Brain microvascular endothelial cell (primary cell): ENCODE measurements at regions not wholly inside any gene's neighbourhood (a gene's known extent, or its start where the extent isn't known, plus 50 kb on each side); places are given as distances from the start of the nearest gene placed in this dataset.

Source experiments
- DNase-seq: peaks from one replicate; pipeline ENCODE4 v3.0.0-alpha.2; 2020
- H3K27ac ChIP-seq: fragments of 250-450 bp; sonication (Bioruptor Pico); 2 replicates; pipeline ENCODE4 v1.5.1; 2020; ENCODE audit warnings: mild to moderate bottlenecking, moderate library complexity
- H3K27me3 ChIP-seq: fragments of 250-450 bp; sonication (Bioruptor Pico); replicated peaks from 2 replicates; pipeline ENCODE4 v1.5.1; 2020; ENCODE audit warnings: mild to moderate bottlenecking
- H3K36me3 ChIP-seq: fragments of 250-450 bp; sonication (Bioruptor Pico); replicated peaks from 2 replicates; pipeline ENCODE4 v1.5.1; 2020; ENCODE audit warnings: mild to moderate bottlenecking
- H3K4me3 ChIP-seq: 2 replicates; pipeline ENCODE4 v1.5.1; 2011; ENCODE audit warnings: low read depth, mild to moderate bottlenecking, control low read depth, low read length, moderate library complexity
- in situ Hi-C: cut with HindIII; loops from 2 replicates; pipeline ENCODE4 v1.10.0; 2017; ENCODE audit warnings: low sequenced_read_pairs, low pct_ligation_motif_present
- TF ChIP-seq, protein P1 (sequence below): IDR thresholded peaks from 2 replicates; pipeline ENCODE4 v1.5.1; 2011; ENCODE audit warnings: low read depth, mild to moderate bottlenecking, moderate library complexity, low read length, control low read depth, inconsistent platforms; ENCODE audit errors: missing control alignments

DNA sequence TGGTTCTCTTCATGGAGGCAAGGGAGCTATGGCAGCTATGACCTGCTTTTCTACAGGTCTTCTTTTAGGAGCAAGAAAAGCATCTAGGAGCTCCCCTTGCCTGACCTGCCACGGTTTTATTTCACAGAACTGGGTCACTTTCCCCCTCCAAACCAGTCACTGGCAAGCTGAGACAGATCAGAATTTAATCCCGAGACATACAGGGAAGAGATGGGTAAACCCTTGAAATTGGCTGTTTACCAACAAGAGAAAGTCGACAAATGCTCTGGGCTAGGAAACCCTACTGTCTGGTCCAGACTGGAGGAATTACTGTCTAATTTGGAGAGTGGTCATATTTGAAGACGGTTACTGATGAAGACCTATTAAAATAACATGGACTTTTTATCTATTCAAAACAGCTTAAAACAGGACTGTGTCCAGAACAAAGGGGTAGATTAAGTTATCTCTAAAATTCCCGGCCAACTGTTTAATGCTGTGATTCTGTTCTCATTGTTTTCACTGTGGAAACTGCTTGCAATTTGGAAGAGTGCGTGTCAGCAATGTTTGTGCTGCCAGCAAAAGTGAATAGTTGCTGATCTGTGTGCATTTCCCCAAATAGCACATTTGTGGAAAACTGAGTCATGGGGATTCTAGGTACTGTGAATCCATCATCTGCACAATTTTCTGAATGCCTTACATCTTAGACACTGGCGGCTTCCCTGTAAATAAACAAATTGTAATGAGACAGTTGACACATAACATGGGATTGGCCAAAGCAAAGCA, 73.4 kb upstream of the EEA1 start:
- in situ Hi-C loops = loop anchor here (25.0 kb wide), 1 partner anchor 385 kb away; the partner anchor contains the start of gene NUDT4
- DNase-seq = peak; percentile 87

DNA sequence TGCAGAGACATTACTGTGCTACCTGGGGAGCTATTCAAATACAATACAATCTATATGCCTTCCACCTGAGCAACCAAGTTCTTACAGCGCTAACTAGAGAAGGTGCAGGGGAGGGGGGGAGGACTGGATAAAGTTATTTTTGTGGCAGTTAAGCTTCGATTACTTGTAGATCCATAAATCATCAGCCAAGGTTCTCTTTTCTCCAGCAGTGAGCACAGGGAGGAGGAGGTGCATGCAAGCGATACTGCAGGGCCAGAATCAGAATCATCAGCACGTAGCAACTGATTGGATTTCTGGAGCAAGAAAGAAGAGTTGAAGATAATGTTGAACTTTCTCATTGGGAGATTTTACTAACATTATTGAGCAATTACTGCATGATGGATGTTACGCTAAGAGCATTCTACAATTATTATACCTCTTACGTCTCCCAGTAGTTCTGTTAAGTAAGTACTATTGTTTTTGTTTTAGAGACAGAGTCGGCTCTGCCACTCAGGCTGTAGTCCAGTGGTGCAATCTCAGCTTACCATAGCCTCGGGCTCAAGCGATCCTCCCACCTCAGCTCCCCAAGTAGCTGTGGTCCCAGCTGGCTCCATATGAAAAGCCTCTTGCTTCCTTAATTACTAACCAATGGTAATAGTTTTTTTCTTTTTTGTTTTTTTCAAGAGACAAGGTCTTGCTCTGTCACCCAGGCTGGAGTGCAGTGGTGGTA, 74.6 kb upstream of the EEA1 start:
- in situ Hi-C loops = loop anchor here (25.0 kb wide), 1 partner anchor 384 kb away; the partner anchor contains the start of gene NUDT4
- Histone ChIP-seq H3K36me3 (no peaks in the 10 kb centered on the region), H3K27ac (no peak overlapping the region), H3K27me3 (no peaks in the 10 kb centered on the region), H3K4me3 (no peak overlapping the region)
- no peak for DNase-seq
- TF ChIP-seq, protein P1, sequence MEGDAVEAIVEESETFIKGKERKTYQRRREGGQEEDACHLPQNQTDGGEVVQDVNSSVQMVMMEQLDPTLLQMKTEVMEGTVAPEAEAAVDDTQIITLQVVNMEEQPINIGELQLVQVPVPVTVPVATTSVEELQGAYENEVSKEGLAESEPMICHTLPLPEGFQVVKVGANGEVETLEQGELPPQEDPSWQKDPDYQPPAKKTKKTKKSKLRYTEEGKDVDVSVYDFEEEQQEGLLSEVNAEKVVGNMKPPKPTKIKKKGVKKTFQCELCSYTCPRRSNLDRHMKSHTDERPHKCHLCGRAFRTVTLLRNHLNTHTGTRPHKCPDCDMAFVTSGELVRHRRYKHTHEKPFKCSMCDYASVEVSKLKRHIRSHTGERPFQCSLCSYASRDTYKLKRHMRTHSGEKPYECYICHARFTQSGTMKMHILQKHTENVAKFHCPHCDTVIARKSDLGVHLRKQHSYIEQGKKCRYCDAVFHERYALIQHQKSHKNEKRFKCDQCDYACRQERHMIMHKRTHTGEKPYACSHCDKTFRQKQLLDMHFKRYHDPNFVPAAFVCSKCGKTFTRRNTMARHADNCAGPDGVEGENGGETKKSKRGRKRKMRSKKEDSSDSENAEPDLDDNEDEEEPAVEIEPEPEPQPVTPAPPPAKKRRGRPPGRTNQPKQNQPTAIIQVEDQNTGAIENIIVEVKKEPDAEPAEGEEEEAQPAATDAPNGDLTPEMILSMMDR = no peak

More for the DNA sequence above, 73.4 kb upstream of the EEA1 start:
- Histone ChIP-seq H3K27me3 (no peaks in the 10 kb centered on the region), H3K4me3 (no peak overlapping the region), H3K36me3 (no peaks in the 10 kb centered on the region), H3K27ac (peak overlapping the region; percentile 75)
- TF ChIP-seq, protein P1 = no peak

DNA sequence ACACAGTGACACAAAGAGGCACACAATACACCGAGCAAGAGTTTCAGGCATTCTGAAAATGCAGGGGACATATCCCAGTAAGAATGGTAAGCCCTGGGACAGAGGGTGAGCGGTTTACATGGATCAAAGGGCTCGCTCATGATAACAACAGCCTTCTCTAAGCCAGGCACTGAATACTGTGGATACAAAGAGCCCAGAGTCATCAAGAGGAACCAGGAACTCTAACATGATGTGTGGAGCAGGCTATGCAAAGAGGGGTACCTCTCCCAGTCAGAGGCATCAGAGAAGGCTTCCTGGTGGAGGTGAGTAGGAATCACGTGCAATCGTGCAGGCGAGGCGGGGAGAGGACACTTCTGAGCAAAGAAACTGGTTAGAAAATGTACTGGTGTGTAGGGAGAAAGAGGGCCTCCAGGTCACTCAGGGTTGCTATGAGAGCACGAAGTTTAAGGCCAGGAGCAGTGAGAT, 76.9 kb upstream of the EEA1 start:
- no peak overlapping the region for H3K27ac ChIP-seq

DNA sequence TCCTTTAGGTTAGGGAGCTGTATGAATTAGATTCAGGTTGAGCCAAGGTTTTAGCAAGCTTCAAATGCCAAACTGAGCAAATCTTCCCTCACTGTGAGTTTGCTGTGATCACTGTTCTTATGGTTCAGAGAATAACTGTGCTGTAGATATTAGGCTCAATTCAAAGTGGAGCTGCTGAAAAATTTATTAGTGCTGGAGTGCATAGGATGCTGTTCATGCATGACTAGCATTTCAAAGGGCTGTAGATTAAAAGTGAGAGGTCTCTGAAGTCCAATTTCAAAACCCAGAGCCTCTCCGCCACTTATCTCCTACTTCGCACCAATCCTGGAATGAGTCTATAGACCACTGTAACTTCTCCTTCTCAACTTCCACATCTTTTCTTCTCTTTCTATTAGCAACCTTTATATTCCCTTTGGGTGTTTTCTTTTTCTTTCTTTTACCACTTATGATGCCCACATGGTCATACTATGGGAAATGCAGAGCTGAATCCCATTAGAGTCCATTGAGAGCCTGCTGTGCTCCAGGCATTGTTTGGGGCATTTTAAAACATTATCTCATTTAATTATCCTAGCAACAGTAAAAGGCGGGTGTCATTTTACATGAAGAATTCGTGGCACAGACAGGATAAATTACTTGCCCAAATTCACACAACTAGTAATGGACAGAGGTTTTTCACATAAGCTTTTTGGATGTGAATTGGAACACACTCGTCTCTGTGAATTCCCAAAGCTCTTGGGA, 77.5 kb upstream of the EEA1 start:
- TF ChIP-seq, protein P1 = no peak
- in situ Hi-C loops = loop anchor here (25.0 kb wide), 1 partner anchor 381 kb away; the partner anchor contains the start of gene NUDT4
- Histone ChIP-seq H3K27ac (no peak overlapping the region), H3K4me3 (no peak overlapping the region), H3K36me3 (no peaks in the 10 kb centered on the region), H3K27me3 (no peaks in the 10 kb centered on the region)
- no peak for DNase-seq

More for the DNA sequence above, 76.9 kb upstream of the EEA1 start:
- Histone ChIP-seq H3K36me3 (no peaks in the 10 kb centered on the region), H3K4me3 (no peak overlapping the region), H3K27me3 (no peaks in the 10 kb centered on the region)
- TF ChIP-seq, protein P1 = no peak
- in situ Hi-C loops = loop anchor here (25.0 kb wide), 1 partner anchor 381 kb away; the partner anchor contains the start of gene NUDT4
- DNase-seq = no peak

DNA sequence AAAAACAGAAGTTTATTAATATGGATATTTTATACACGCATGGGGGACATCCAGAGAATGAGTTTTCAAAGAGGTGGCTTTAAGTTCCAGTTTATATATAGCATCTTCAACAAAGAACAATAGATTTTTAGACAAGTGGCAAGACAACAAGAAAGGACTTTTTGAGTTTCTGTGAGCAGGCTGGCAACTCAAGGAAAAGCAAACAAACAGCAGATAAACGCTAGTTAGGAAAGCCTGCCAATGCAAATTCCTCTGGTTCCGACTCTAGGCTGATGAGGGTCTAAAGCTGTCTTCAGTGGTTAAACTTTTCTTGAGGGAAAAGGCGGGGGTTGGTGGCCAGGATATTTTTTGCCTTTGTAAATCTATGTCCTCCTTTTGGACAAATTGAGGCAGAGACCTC, 78.4 kb upstream of the EEA1 start:
- Histone ChIP-seq H3K36me3 (no peaks in the 10 kb centered on the region), H3K4me3 (no peak overlapping the region), H3K27ac (no peak overlapping the region), H3K27me3 (no peaks in the 10 kb centered on the region)
- no peak for DNase-seq
- TF ChIP-seq, protein P1 = no peak
- in situ Hi-C loops = loop anchor here (25.0 kb wide), 1 partner anchor 380 kb away; the partner anchor contains the start of gene NUDT4
